GM23338 (cell line): ENCODE measurements at regions not wholly inside any gene's neighbourhood (a gene's known extent, or its start where the extent isn't known, plus 50 kb on each side); places are given as distances from the start of the nearest gene placed in this dataset.
"Not testable (repeated sequence)": the region's sequence is repeated elsewhere in the genome, so short reads cannot be mapped to it uniquely, and the experiment has no call there.

Experiments
- ATAC-seq: fragments of 200-7000 bp; cut with Tn5 transposase; 3 replicates; pipeline ENCODE4 v1.9.1; 2020
- DNase-seq: peaks from one replicate; pipeline ENCODE4 v3.0.0-alpha.2; 2015; ENCODE audit warnings: low spot score
- H2AFZ ChIP-seq: fragments of 200-600 bp; sonication (generic); 2 replicates; pipeline ENCODE4 v1.8.0; 2016; ENCODE audit warnings: antibody characterized with exemption, mild to moderate bottlenecking, moderate library complexity
- H3F3A ChIP-seq: fragments of 200-600 bp; sonication (generic); replicated peaks from 2 replicates; pipeline ENCODE4 v1.8.0; 2017; ENCODE audit warnings: antibody characterized with exemption, mixed run types, low read depth
- H3K27ac ChIP-seq: fragments of 200-600 bp; sonication (generic); 2 replicates; pipeline ENCODE4 v1.6.1; 2016; ENCODE audit warnings: low read depth
- H3K27me3 ChIP-seq: fragments of 200-600 bp; sonication (generic); 2 replicates; pipeline ENCODE4 v1.8.0; 2016; ENCODE audit warnings: mild to moderate bottlenecking, mixed run types, moderate library complexity; ENCODE audit not compliant: insufficient read depth
- H3K36me3 ChIP-seq: fragments of 200-600 bp; sonication (generic); 2 replicates; pipeline ENCODE4 v1.8.0; 2016; ENCODE audit warnings: mild to moderate bottlenecking; ENCODE audit not compliant: insufficient read depth
- H3K4me1 ChIP-seq: fragments of 200-600 bp; sonication (generic); 2 replicates; pipeline ENCODE4 v1.8.0; 2016; ENCODE audit warnings: mild to moderate bottlenecking, moderate library complexity; ENCODE audit not compliant: insufficient read depth
- H3K4me2 ChIP-seq: fragments of 200-600 bp; sonication (generic); 2 replicates; pipeline ENCODE4 v1.7.1; 2017; ENCODE audit warnings: mixed run types
- H3K4me3 ChIP-seq: fragments of 200-600 bp; sonication (generic); 2 replicates; pipeline ENCODE4 v1.6.1; 2016; ENCODE audit warnings: mixed run types
- H3K79me2 ChIP-seq: fragments of 200-600 bp; sonication (generic); replicated peaks from 2 replicates; pipeline ENCODE4 v1.8.0; 2017; ENCODE audit warnings: mild to moderate bottlenecking; ENCODE audit not compliant: insufficient read depth
- H3K9me2 ChIP-seq: fragments of 200-600 bp; sonication (generic); 2 replicates; pipeline ENCODE4 v1.8.0; 2017; ENCODE audit not compliant: insufficient read depth
- H4K20me1 ChIP-seq: fragments of 200-600 bp; sonication (generic); replicated peaks from 2 replicates; pipeline ENCODE4 v1.8.0; 2017; ENCODE audit warnings: mild to moderate bottlenecking; ENCODE audit not compliant: insufficient read depth
- H3K27ac Mint-ChIP-seq: 2 replicates; pipeline ENCODE4 v1.8.0; 2020; ENCODE audit warnings: inconsistent platforms, mild to moderate bottlenecking, moderate library complexity, mixed read lengths
- H3K27me3 Mint-ChIP-seq: 3 replicates; pipeline ENCODE4 v1.8.0; 2022; ENCODE audit warnings: low read depth, mild to moderate bottlenecking, moderate library complexity, mixed read lengths, inconsistent platforms; ENCODE audit not compliant: insufficient read depth, poor library complexity
- H3K36me3 Mint-ChIP-seq: 3 replicates; pipeline ENCODE4 v1.8.0; 2021; ENCODE audit warnings: low read depth, mild to moderate bottlenecking, inconsistent platforms, moderate library complexity, mixed read lengths
- H3K4me1 Mint-ChIP-seq: 3 replicates; pipeline ENCODE4 v1.8.0; 2020; ENCODE audit warnings: mild to moderate bottlenecking, inconsistent platforms, mixed read lengths
- H3K4me3 Mint-ChIP-seq: 3 replicates; pipeline ENCODE4 v1.8.0; 2021; ENCODE audit warnings: moderate library complexity, mild to moderate bottlenecking, inconsistent platforms, mixed read lengths
- H3K9me3 Mint-ChIP-seq: 3 replicates; pipeline ENCODE4 v1.8.0; 2020; ENCODE audit warnings: moderate library complexity, mild to moderate bottlenecking, inconsistent platforms, mixed read lengths

DNA sequence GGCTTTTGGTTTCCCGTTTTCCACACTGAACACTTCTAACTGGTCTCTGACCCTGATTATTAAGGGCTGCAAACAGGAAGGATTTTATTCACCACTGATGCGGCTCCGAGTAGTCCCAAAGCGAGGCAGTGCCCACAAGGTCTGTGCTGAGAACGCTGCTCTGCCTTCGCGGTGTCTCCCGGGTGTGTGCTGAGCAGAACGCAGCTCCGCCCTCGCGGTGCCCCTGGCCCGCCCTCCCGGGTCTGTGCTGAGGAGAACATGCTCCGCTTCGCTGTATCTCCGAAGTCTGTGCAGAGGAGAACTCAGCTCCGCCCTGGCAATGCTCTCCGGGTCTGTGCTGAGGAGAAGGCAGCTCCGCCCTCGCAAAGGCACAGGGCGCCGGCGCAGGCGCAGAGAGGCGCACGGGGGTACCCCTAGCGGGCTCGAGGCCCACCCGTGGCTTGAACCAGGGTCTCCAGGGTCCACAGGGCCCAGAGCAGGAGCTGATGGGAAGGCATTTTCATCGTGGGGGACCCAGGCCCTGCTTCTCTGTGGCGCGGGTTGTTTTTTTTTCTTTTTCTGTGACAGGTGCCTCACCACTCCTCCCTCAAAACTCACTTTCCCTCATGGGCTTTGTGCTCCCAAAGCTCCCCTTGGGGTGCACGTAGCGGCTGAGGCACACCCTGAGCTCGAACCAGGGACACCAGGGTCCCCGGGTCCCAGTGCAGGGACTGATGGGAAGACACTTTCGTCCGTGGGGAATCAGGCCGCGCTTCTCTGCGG, 167.7 kb upstream of the ZNG1F start:
- ATAC-seq, H3K27ac Mint-ChIP-seq, H3K79me2 ChIP-seq, H4K20me1 ChIP-seq, H2AFZ ChIP-seq, H3K4me1 ChIP-seq, H3K4me1 Mint-ChIP-seq, H3K36me3 ChIP-seq, H3K27ac ChIP-seq, H3K4me3 Mint-ChIP-seq, H3K4me3 ChIP-seq, H3K9me2 ChIP-seq, H3K27me3 ChIP-seq, H3F3A ChIP-seq, H3K4me2 ChIP-seq, DNase-seq: not testable (repeated sequence)
- H3K9me3 Mint-ChIP-seq = peaks cover 33% of the 10 kb centered on the region
- peaks cover 11% of the 10 kb centered on the region for H3K27me3 Mint-ChIP-seq
- peaks cover 10% of the 10 kb centered on the region; the same call in 2 of the 3 replicates for H3K36me3 Mint-ChIP-seq

DNA sequence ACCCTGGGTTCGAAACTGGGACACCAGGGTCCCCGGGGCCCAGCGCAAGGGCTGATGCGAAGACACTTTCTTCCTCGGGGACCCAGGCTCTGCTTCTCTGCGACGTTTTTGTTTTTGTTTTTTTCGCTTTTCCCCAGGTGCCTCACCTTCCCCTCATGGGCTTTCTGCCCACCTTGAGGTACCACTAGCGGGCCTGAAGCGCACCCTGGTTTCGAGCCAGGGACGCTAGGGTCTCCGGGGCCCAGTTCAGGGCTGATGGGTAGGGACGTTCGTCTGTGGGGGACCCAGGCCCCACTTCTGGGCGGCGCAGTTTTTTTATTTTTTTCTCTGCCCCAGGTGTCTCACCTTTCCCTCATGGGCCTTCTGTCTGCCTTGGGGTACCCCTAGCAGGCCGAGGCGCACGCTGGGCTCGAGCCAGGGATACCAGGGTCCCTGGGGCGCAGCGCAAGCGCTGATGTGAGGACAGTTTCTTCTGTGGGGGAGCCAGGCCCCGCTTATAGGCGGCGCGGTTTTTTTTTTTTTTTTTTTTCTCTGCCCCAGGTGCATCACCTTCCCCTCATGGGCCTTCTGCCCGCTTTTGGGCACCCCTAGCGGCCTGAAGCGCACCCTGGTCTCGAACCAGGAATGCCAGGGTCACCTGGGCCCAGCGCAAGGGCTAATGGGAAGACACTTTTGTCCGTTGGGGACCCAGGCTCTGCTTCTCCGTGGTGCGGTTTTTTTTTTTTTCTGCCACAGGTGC, 166.8 kb upstream of the ZNG1F start:
- H3K4me3 Mint-ChIP-seq, H3K27ac Mint-ChIP-seq, H3F3A ChIP-seq, H2AFZ ChIP-seq, H3K79me2 ChIP-seq, H3K4me3 ChIP-seq, H3K27ac ChIP-seq, H4K20me1 ChIP-seq, H3K4me1 Mint-ChIP-seq, ATAC-seq, H3K4me2 ChIP-seq, H3K36me3 ChIP-seq, H3K27me3 ChIP-seq, DNase-seq, H3K9me2 ChIP-seq, H3K4me1 ChIP-seq: not testable (repeated sequence)
- peaks cover 11% of the 10 kb centered on the region for H3K27me3 Mint-ChIP-seq
- peaks cover 10% of the 10 kb centered on the region; the same call in 2 of the 3 replicates for H3K36me3 Mint-ChIP-seq
- peaks cover 33% of the 10 kb centered on the region for H3K9me3 Mint-ChIP-seq

DNA sequence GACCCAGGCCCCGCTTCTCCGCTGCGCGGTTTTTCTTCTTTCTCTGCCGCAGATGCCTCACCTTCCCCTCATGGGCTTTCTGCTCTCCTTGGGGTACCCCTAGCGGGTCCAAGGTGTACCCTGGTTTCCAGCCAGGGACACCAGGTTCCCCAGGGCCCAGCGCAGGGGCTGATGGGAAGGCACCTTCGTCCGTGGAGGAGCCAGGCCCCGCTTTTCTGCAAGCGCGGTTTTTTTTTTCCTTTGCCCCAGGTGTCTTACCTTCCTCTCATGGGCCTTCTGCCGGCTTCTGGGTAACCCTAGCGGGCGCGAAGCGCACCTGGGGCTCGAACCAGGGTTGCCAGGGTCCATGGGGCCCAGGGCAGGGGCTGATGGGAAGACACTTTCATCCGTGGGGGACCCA, 165.9 kb upstream of the ZNG1F start:
- not testable (repeated sequence) for H4K20me1 ChIP-seq, H3K27ac Mint-ChIP-seq, H3K4me2 ChIP-seq, H3K36me3 ChIP-seq, H3K79me2 ChIP-seq, H3K27ac ChIP-seq, H2AFZ ChIP-seq, H3K4me1 Mint-ChIP-seq, H3K4me3 Mint-ChIP-seq, H3K4me3 ChIP-seq, H3K9me2 ChIP-seq, H3F3A ChIP-seq, H3K4me1 ChIP-seq, H3K27me3 ChIP-seq, ATAC-seq, DNase-seq
- peaks cover 11% of the 10 kb centered on the region for H3K27me3 Mint-ChIP-seq
- peaks cover 33% of the 10 kb centered on the region for H3K9me3 Mint-ChIP-seq
- H3K36me3 Mint-ChIP-seq = peaks cover 10% of the 10 kb centered on the region; the same call in 2 of the 3 replicates

DNA sequence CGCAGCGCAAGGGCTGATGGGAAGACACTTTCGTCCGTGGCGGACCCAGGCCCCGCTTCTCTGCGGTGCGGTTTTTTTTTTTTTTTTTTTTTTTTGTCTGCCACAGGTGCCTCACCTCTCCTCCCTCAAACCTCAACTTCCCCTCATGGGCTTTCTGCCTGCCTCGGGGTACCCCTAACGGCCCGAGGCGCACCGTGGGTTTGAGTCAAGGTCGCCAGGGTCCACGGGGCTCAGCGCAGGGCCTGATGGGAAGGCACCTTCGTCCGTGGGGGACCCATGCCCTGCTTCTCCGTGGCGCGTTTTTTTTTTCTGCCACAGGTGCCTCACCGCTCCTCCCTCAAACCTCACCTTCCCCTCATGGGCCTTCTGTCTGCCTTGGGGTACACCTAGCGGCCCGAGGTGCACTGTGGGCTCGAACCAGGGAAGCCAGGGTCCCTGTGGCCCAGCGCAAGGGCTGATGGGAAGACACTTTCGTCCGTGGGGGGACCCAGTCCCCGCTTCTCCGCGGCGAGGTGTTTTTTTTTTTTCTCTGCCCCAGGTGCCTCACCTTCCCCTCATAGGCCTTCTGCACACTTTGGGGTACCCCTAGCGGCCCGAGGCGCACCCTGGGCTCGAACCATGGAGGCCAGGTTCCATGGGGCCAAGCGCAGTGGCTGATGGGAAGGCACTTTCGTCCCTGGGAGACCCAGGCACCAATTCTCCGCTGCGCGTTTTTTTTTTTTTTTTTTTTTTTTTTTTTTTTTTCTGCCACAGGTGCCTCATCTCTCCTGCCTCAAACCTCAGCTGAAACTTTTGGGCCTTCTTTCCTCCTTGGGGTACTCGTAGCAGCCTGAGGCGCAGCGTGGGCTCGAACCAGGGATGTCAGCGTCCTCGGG, 165.2 kb upstream of the ZNG1F start:
- not testable (repeated sequence) for H3K27ac ChIP-seq, H2AFZ ChIP-seq, H3K9me2 ChIP-seq, H3K27me3 ChIP-seq, H4K20me1 ChIP-seq, DNase-seq, H3K27ac Mint-ChIP-seq, H3K4me3 ChIP-seq, H3F3A ChIP-seq, H3K4me2 ChIP-seq, H3K4me1 Mint-ChIP-seq, H3K36me3 ChIP-seq, H3K79me2 ChIP-seq, H3K4me1 ChIP-seq, ATAC-seq, H3K4me3 Mint-ChIP-seq
- Mint-ChIP-seq H3K9me3 (peaks cover 32% of the 10 kb centered on the region), H3K27me3 (peaks cover 11% of the 10 kb centered on the region), H3K36me3 (peaks cover 10% of the 10 kb centered on the region; the same call in 2 of the 3 replicates)

DNA sequence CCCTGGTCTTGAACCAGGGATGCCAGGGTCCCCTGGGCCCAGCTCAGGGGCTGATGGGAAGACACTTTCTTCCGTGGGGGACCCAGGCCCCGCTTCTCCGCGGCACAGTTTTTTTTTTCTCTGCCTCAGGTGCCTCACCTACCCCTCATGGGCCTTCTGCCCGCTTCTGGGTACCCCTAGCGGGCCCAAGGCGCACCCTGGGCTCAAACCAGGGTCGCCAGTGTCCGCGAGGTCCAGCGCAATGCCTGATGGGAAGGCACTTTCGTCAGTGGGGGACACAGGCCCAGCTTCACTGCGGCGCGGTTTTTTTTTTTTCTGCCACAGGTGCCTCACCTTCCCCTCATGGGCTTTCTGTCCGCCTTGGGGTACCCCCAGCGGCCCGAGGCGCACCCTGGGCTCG, 163.9 kb upstream of the ZNG1F start:
- peaks cover 28% of the 10 kb centered on the region for H3K9me3 Mint-ChIP-seq

DNA sequence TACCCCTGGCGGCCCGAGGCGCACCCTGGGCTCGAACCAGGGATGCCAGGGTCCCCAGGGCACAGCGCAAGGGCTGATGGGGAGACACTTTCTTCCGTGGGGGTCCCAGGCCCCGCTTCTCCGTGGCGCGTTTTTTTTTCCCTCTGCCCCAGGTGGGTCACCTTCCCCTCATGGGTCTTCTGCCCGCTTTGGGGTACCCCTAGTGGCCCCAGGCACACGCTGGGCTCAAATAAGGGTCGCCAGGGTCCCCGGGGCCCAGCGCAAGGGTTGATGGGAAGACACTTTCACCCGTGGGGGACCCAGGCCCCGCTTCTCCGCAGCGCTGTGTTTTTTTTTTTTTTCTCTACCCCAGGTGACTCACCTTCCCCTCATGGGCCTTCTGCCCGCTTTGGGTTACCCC, 163.3 kb upstream of the ZNG1F start:
- H3K4me1 Mint-ChIP-seq = not testable (repeated sequence)

More for the DNA sequence above, 163.9 kb upstream of the ZNG1F start:
- ATAC-seq, H3K4me2 ChIP-seq, H3K4me1 ChIP-seq, H2AFZ ChIP-seq, H3K27ac Mint-ChIP-seq, H4K20me1 ChIP-seq, H3K9me2 ChIP-seq, H3K27ac ChIP-seq, H3K4me3 Mint-ChIP-seq, H3F3A ChIP-seq, H3K79me2 ChIP-seq, H3K4me3 ChIP-seq, H3K4me1 Mint-ChIP-seq, H3K27me3 ChIP-seq, H3K36me3 Mint-ChIP-seq, H3K27me3 Mint-ChIP-seq, H3K36me3 ChIP-seq, DNase-seq: not testable (repeated sequence)

More for the DNA sequence above, 163.3 kb upstream of the ZNG1F start:
- H3K9me2 ChIP-seq, DNase-seq, H3K27ac ChIP-seq, H3K36me3 ChIP-seq, H3K36me3 Mint-ChIP-seq, H3K27me3 Mint-ChIP-seq, H3K27me3 ChIP-seq, H2AFZ ChIP-seq, H3K79me2 ChIP-seq, ATAC-seq, H4K20me1 ChIP-seq, H3K27ac Mint-ChIP-seq, H3F3A ChIP-seq, H3K4me3 Mint-ChIP-seq, H3K4me3 ChIP-seq, H3K4me1 ChIP-seq, H3K4me2 ChIP-seq: not testable (repeated sequence)
- H3K9me3 Mint-ChIP-seq = peaks cover 21% of the 10 kb centered on the region
